ENCODE measurements at regions not wholly inside any gene's neighbourhood (a gene's known extent, or its start where the extent isn't known, plus 50 kb on each side); places are given as distances from the start of the nearest gene placed in this dataset.

DNA sequence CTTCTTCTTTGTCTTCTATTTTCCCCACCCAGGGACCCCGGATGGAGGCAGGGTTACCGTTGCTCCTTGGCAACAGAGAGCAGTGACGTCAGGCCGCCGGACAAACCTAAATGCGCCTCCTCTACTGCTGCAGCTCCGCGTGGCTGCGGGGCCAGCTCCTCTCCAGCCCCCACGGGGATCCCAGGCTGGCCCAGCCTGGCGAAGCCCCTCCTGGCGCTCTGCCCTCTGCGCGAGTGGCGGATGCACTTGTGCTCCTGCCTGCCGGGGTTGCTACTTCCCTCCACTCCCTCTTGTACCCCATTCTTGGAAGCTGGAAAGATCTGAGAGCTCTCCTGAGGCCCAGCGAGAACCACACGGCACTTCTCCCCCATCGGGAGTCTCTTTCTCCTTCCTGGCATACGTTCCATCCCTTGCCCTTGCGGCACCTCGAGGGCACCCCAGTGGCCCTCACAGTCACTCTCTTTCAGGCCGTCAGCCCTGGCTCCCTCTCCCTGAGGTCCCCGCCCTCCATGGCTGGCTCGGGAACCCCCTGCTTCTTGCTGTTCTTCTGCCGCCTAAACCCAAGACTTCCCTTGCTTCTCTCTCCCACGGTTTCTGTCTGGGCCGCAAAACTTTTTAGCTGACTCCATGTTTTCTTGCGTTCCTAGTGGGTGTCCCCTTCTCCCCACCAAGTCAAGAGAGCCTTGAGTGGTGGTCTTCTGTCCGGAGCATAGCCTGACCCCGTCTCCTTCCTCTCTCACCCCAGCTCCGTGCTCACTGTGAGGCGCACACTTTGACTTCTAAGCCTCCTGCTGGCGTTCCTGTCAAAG, 121.7 kb downstream of the PAPOLA start:
- TF ChIP-seq ZNF114 (CRISPR knock-in tag; IDR thresholded peaks at IDR 0.05): no peak
- TF ChIP-seq EZH2phosphoT487 (IDR thresholded peaks at IDR 0.05; ENCODE audit: unreplicated experiment): no peak
- TF ChIP-seq POLR2AphosphoS5 (IDR thresholded peaks at IDR 0.05; ENCODE audit: low read depth): no peak
- TF ChIP-seq ZNF331 (CRISPR knock-in tag; IDR thresholded peaks at IDR 0.05; ENCODE audit: low read depth): no peak
- no peak for TF ChIP-seq REST (IDR thresholded peaks at IDR 0.05; ENCODE audit: unreplicated experiment)
- TF ChIP-seq, protein P1, sequence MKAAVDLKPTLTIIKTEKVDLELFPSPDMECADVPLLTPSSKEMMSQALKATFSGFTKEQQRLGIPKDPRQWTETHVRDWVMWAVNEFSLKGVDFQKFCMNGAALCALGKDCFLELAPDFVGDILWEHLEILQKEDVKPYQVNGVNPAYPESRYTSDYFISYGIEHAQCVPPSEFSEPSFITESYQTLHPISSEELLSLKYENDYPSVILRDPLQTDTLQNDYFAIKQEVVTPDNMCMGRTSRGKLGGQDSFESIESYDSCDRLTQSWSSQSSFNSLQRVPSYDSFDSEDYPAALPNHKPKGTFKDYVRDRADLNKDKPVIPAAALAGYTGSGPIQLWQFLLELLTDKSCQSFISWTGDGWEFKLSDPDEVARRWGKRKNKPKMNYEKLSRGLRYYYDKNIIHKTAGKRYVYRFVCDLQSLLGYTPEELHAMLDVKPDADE (IDR thresholded peaks at IDR 0.05): no peak
- TF ChIP-seq, protein P2, sequence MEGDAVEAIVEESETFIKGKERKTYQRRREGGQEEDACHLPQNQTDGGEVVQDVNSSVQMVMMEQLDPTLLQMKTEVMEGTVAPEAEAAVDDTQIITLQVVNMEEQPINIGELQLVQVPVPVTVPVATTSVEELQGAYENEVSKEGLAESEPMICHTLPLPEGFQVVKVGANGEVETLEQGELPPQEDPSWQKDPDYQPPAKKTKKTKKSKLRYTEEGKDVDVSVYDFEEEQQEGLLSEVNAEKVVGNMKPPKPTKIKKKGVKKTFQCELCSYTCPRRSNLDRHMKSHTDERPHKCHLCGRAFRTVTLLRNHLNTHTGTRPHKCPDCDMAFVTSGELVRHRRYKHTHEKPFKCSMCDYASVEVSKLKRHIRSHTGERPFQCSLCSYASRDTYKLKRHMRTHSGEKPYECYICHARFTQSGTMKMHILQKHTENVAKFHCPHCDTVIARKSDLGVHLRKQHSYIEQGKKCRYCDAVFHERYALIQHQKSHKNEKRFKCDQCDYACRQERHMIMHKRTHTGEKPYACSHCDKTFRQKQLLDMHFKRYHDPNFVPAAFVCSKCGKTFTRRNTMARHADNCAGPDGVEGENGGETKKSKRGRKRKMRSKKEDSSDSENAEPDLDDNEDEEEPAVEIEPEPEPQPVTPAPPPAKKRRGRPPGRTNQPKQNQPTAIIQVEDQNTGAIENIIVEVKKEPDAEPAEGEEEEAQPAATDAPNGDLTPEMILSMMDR (conservative IDR thresholded peaks at IDR 0.05; ENCODE audit: low read depth in 2 of 2): no peak
- TF ChIP-seq EZH2 (IDR thresholded peaks at IDR 0.05; ENCODE audit: low read depth, unreplicated experiment): no peak
- no peak for TF ChIP-seq CREB1 (CRISPR knock-in tag; IDR thresholded peaks at IDR 0.05; ENCODE audit: low read depth)
- H3K4me2 ChIP-seq: no peak overlapping the region
- no peak overlapping the region for H3K27ac Mint-ChIP-seq
- 0 out of 2 replicates have a peak, but pooled peaks cover 7% of the 10 kb centered on the region for H3K9me2 ChIP-seq (ENCODE audit: insufficient read depth)
- H3K9me3 Mint-ChIP-seq: no peaks in the 10 kb centered on the region
- no peak; the same call in 2 of the 3 replicates for ATAC-seq
- H3K79me2 ChIP-seq (replicated peaks; ENCODE audit: insufficient read depth): no peaks in the 10 kb centered on the region
- no peaks in the 10 kb centered on the region for H3K27me3 Mint-ChIP-seq (ENCODE audit: insufficient read depth, low read depth, poor library complexity)
- no peaks in the 10 kb centered on the region for H3K36me3 ChIP-seq (ENCODE audit: insufficient read depth)
- H2AFZ ChIP-seq: peak overlapping the region; percentile 92
- H3K4me1 Mint-ChIP-seq: peaks cover 4% of the 10 kb centered on the region
- H3F3A ChIP-seq (replicated peaks; ENCODE audit: low read depth): no peaks in the 10 kb centered on the region
- no peaks in the 10 kb centered on the region for H3K27me3 ChIP-seq (ENCODE audit: insufficient read depth)
- no peaks in the 10 kb centered on the region for H3K4me1 ChIP-seq (ENCODE audit: insufficient read depth)
- no peak overlapping the region for H3K4me3 ChIP-seq
- no peak overlapping the region for H3K27ac ChIP-seq (ENCODE audit: low read depth)
- H3K4me3 Mint-ChIP-seq: no peak overlapping the region
- no peaks in the 10 kb centered on the region for H4K20me1 ChIP-seq (replicated peaks; ENCODE audit: insufficient read depth)
- DNase-seq (ENCODE audit: low spot score): no peak
- no peaks in the 10 kb centered on the region for H3K36me3 Mint-ChIP-seq (ENCODE audit: low read depth)

Data from GM23338 (cell line).